K562 (cell line): ENCODE measurements at regions not wholly inside any gene's neighbourhood (a gene's known extent, or its start where the extent isn't known, plus 50 kb on each side); places are given as distances from the start of the nearest gene placed in this dataset.

Experiments
- ARID2 ChIP-seq: fragments of 450-650 bp; IDR thresholded peaks from 2 replicates; pipeline ENCODE4 v1.6.1; 2017; ENCODE audit warnings: antibody characterized with exemption, mild to moderate bottlenecking
- DDX20 ChIP-seq: fragments of 450-650 bp; IDR thresholded peaks from 2 replicates; pipeline ENCODE4 v1.6.1; 2016; ENCODE audit warnings: missing genetic modification characterization, low read depth, mild to moderate bottlenecking, missing compliant biosample characterization, moderate library complexity
- ELF2 ChIP-seq: fragments of 250-450 bp; sonication (Bioruptor Pico); IDR thresholded peaks from 2 replicates; pipeline ENCODE4 v1.5.0; 2021; ENCODE audit warnings: mild to moderate bottlenecking
- FOSL1 ChIP-seq: fragments of 200-800 bp; sonication (Bioruptor generic); conservative IDR thresholded peaks from 2 replicates; pipeline ENCODE4 v1.6.1; 2016; ENCODE audit warnings: missing genetic modification characterization, missing compliant biosample characterization
- HDAC3 ChIP-seq: fragments of 450-650 bp; IDR thresholded peaks from 2 replicates; pipeline ENCODE4 v1.6.1; 2018; ENCODE audit warnings: borderline replicate concordance, mild to moderate bottlenecking, moderate library complexity; ENCODE audit not compliant: partially characterized antibody
- JUNB ChIP-seq: fragments of 450-650 bp; formaldehyde crosslinking; conservative IDR thresholded peaks from 2 replicates; pipeline ENCODE4 v1.4.0; 2020; ENCODE audit warnings: mild to moderate bottlenecking
- KDM1A ChIP-seq, 2 experiments: fragments of 450-650 bp; IDR thresholded peaks; 2 replicates each; pipeline ENCODE4 v1.6.1; 2016; ENCODE audit warnings: mild to moderate bottlenecking in 2 of 2
- KHSRP ChIP-seq: fragments of 450-650 bp; IDR thresholded peaks from 2 replicates; pipeline ENCODE4 v1.6.1; 2017
- NCOA4 ChIP-seq: fragments of 450-650 bp; IDR thresholded peaks from 2 replicates; pipeline ENCODE4 v1.6.1; 2018; ENCODE audit warnings: mild to moderate bottlenecking; ENCODE audit not compliant: partially characterized antibody
- STAT5A ChIP-seq: IDR thresholded peaks from 2 replicates; pipeline ENCODE4 v1.6.1; 2012; ENCODE audit warnings: low read length, inconsistent platforms, borderline replicate concordance
- ZC3H8 ChIP-seq: fragments of 450-650 bp; IDR thresholded peaks from 2 replicates; pipeline ENCODE4 v1.6.1; 2017
- ZEB2 ChIP-seq: fragments of 450-650 bp; IDR thresholded peaks from 2 replicates; pipeline ENCODE4 v1.6.1; 2016
- ZNF124 ChIP-seq: sonication (generic); formaldehyde crosslinking; IDR thresholded peaks from 2 replicates; pipeline ENCODE4 v1.8.1; 2022; ENCODE audit warnings: missing genetic modification reagents
- ZNF644 ChIP-seq: fragments of 200-800 bp; sonication (Bioruptor generic); IDR thresholded peaks from 2 replicates; pipeline ENCODE4 v1.6.1; 2016; ENCODE audit warnings: low read depth, missing genetic modification characterization, missing compliant biosample characterization
- ZNF76 ChIP-seq: fragments of 250-450 bp; sonication (Bioruptor Pico); IDR thresholded peaks from 2 replicates; pipeline ENCODE4 v1.4.0; 2020; ENCODE audit warnings: mild to moderate bottlenecking, moderate library complexity, borderline replicate concordance
- TF ChIP-seq, protein P1 (sequence below): fragments of 200-600 bp; sonication (generic); IDR thresholded peaks from one replicate; pipeline ENCODE4 v1.6.1; 2012; ENCODE audit warnings: mild to moderate bottlenecking, low read depth, low read length, inconsistent platforms
- TF ChIP-seq, protein P2 (sequence below): fragments of 200-800 bp; sonication (Bioruptor generic); IDR thresholded peaks from 2 replicates; pipeline ENCODE4 v1.6.1; 2017; ENCODE audit warnings: missing genetic modification characterization, missing compliant biosample characterization
- TF ChIP-seq, protein P3 (sequence below): sonication (generic); formaldehyde crosslinking; IDR thresholded peaks from 2 replicates; pipeline ENCODE4 v1.8.1; 2023; ENCODE audit warnings: mild to moderate bottlenecking, missing genetic modification reagents, moderate library complexity

DNA sequence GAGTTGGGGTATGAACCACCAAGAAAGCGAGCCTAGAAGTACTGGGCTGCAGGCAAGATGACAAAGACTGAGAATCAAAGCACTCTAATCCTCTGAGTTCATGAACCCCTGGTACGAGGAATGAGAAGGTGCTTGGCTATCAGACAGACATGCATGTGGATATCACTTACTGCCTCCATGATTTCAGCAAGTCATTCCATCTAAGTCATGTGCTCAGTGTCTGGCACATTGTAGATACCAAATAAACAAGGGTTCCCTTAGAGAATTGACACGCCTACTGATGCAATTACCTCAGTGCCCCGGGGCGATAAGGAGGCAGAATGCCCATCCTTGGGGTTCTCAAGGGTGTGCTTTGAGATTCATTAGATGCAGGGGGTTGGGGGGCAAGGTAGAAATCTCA lies 125.6 kb upstream of the PKDCC start (continued):
- TF ChIP-seq, protein P1, sequence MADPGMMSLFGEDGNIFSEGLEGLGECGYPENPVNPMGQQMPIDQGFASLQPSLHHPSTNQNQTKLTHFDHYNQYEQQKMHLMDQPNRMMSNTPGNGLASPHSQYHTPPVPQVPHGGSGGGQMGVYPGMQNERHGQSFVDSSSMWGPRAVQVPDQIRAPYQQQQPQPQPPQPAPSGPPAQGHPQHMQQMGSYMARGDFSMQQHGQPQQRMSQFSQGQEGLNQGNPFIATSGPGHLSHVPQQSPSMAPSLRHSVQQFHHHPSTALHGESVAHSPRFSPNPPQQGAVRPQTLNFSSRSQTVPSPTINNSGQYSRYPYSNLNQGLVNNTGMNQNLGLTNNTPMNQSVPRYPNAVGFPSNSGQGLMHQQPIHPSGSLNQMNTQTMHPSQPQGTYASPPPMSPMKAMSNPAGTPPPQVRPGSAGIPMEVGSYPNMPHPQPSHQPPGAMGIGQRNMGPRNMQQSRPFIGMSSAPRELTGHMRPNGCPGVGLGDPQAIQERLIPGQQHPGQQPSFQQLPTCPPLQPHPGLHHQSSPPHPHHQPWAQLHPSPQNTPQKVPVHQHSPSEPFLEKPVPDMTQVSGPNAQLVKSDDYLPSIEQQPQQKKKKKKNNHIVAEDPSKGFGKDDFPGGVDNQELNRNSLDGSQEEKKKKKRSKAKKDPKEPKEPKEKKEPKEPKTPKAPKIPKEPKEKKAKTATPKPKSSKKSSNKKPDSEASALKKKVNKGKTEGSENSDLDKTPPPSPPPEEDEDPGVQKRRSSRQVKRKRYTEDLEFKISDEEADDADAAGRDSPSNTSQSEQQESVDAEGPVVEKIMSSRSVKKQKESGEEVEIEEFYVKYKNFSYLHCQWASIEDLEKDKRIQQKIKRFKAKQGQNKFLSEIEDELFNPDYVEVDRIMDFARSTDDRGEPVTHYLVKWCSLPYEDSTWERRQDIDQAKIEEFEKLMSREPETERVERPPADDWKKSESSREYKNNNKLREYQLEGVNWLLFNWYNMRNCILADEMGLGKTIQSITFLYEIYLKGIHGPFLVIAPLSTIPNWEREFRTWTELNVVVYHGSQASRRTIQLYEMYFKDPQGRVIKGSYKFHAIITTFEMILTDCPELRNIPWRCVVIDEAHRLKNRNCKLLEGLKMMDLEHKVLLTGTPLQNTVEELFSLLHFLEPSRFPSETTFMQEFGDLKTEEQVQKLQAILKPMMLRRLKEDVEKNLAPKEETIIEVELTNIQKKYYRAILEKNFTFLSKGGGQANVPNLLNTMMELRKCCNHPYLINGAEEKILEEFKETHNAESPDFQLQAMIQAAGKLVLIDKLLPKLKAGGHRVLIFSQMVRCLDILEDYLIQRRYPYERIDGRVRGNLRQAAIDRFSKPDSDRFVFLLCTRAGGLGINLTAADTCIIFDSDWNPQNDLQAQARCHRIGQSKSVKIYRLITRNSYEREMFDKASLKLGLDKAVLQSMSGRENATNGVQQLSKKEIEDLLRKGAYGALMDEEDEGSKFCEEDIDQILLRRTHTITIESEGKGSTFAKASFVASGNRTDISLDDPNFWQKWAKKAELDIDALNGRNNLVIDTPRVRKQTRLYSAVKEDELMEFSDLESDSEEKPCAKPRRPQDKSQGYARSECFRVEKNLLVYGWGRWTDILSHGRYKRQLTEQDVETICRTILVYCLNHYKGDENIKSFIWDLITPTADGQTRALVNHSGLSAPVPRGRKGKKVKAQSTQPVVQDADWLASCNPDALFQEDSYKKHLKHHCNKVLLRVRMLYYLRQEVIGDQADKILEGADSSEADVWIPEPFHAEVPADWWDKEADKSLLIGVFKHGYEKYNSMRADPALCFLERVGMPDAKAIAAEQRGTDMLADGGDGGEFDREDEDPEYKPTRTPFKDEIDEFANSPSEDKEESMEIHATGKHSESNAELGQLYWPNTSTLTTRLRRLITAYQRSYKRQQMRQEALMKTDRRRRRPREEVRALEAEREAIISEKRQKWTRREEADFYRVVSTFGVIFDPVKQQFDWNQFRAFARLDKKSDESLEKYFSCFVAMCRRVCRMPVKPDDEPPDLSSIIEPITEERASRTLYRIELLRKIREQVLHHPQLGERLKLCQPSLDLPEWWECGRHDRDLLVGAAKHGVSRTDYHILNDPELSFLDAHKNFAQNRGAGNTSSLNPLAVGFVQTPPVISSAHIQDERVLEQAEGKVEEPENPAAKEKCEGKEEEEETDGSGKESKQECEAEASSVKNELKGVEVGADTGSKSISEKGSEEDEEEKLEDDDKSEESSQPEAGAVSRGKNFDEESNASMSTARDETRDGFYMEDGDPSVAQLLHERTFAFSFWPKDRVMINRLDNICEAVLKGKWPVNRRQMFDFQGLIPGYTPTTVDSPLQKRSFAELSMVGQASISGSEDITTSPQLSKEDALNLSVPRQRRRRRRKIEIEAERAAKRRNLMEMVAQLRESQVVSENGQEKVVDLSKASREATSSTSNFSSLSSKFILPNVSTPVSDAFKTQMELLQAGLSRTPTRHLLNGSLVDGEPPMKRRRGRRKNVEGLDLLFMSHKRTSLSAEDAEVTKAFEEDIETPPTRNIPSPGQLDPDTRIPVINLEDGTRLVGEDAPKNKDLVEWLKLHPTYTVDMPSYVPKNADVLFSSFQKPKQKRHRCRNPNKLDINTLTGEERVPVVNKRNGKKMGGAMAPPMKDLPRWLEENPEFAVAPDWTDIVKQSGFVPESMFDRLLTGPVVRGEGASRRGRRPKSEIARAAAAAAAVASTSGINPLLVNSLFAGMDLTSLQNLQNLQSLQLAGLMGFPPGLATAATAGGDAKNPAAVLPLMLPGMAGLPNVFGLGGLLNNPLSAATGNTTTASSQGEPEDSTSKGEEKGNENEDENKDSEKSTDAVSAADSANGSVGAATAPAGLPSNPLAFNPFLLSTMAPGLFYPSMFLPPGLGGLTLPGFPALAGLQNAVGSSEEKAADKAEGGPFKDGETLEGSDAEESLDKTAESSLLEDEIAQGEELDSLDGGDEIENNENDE = no peak
- TF ChIP-seq ZNF124 (CRISPR knock-in tag) (no peak), HDAC3 (peak; percentile 78), KHSRP (peak; percentile 32; the same call in 1 of the 2 replicates), JUNB (CRISPR knock-in tag) (no peak), ARID2 (no peak), NCOA4 (no peak), FOSL1 (tag) (peak; percentile 71), ZNF76 (no peak), KDM1A (IDR thresholded peaks at IDR 0.05) (peak; percentile 99), ELF2 (CRISPR knock-in tag) (no peak), ZNF644 (tag) (peak; percentile 90), ZC3H8 (no peak), DDX20 (tag) (no peak), ZEB2 (no peak), STAT5A (peak; percentile 79)
- TF ChIP-seq, protein P2, sequence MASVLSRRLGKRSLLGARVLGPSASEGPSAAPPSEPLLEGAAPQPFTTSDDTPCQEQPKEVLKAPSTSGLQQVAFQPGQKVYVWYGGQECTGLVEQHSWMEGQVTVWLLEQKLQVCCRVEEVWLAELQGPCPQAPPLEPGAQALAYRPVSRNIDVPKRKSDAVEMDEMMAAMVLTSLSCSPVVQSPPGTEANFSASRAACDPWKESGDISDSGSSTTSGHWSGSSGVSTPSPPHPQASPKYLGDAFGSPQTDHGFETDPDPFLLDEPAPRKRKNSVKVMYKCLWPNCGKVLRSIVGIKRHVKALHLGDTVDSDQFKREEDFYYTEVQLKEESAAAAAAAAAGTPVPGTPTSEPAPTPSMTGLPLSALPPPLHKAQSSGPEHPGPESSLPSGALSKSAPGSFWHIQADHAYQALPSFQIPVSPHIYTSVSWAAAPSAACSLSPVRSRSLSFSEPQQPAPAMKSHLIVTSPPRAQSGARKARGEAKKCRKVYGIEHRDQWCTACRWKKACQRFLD (CRISPR knock-in tag) = peak; percentile 83; the same call in 1 of the 2 replicates
- TF ChIP-seq, protein P3, sequence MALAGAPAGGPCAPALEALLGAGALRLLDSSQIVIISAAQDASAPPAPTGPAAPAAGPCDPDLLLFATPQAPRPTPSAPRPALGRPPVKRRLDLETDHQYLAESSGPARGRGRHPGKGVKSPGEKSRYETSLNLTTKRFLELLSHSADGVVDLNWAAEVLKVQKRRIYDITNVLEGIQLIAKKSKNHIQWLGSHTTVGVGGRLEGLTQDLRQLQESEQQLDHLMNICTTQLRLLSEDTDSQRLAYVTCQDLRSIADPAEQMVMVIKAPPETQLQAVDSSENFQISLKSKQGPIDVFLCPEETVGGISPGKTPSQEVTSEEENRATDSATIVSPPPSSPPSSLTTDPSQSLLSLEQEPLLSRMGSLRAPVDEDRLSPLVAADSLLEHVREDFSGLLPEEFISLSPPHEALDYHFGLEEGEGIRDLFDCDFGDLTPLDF = no peak
